HCT116 (cell line): ENCODE measurements at regions not wholly inside any gene's neighbourhood (a gene's known extent, or its start where the extent isn't known, plus 50 kb on each side); places are given as distances from the start of the nearest gene placed in this dataset.

Experiments
- CTCF ChIP-seq, 3 experiments: fragments of 200-600 bp in 1 of 3; sonication (generic) in 1 of 3; IDR thresholded peaks in 2 of 3; conservative IDR thresholded peaks in 1 of 3; 2 replicates each; pipeline ENCODE4 v1.5.1; 2012 to 2017; ENCODE audit warnings: low read depth in 2 of 3, low read length in 2 of 3, antibody characterized with exemption in 1 of 3, borderline replicate concordance in 1 of 3, control low read depth in 1 of 3, mild to moderate bottlenecking in 1 of 3, mixed read lengths in 1 of 3, mixed run types in 1 of 3, moderate library complexity in 1 of 3; ENCODE audit not compliant: insufficient read depth in 1 of 3
- JUND ChIP-seq: IDR thresholded peaks from 2 replicates; pipeline ENCODE4 v1.6.1; 2012
- POLR2A ChIP-seq: IDR thresholded peaks from 2 replicates; pipeline ENCODE4 v1.7.0; 2011; ENCODE audit warnings: borderline replicate concordance; ENCODE audit not compliant: insufficient read depth, insufficient read length; ENCODE audit errors: extremely low read depth
- POLR2AphosphoS5 ChIP-seq: IDR thresholded peaks from 2 replicates; pipeline ENCODE4 v1.6.1; 2011; ENCODE audit warnings: mild to moderate bottlenecking, low read depth, low read length, moderate library complexity
- RAD21 ChIP-seq: IDR thresholded peaks from 2 replicates; pipeline ENCODE4 v1.6.1; 2012; ENCODE audit warnings: low read depth, mild to moderate bottlenecking
- SIN3A ChIP-seq: IDR thresholded peaks from 2 replicates; pipeline ENCODE4 v1.6.1; 2012; ENCODE audit warnings: low read depth
- SP1 ChIP-seq: IDR thresholded peaks from 2 replicates; pipeline ENCODE4 v1.6.1; 2012; ENCODE audit warnings: low read depth
- TCF7L2 ChIP-seq: IDR thresholded peaks from 2 replicates; pipeline ENCODE4 v1.7.0; 2011; ENCODE audit warnings: borderline replicate concordance, inconsistent platforms; ENCODE audit not compliant: insufficient read depth, insufficient read length; ENCODE audit errors: extremely low read depth
- ZFX ChIP-seq: fragments of 450-650 bp; IDR thresholded peaks from 2 replicates; pipeline ENCODE4 v1.6.1; 2017
- ZNF274 ChIP-seq: fragments of 200-500 bp; sonication (Bioruptor generic); IDR thresholded peaks from 2 replicates; pipeline ENCODE4 v1.6.1; 2014; ENCODE audit warnings: mild to moderate bottlenecking, low read depth, low read length, inconsistent platforms
- TF ChIP-seq, protein P1 (sequence below): IDR thresholded peaks from 2 replicates; pipeline ENCODE4 v1.6.1; 2011; ENCODE audit warnings: mild to moderate bottlenecking, low read length, moderate library complexity; ENCODE audit not compliant: insufficient replicate concordance; ENCODE audit errors: extremely low read depth

GRCh38 chr4:187413564-187414358 is 581.8 kb upstream of the ZFP42 start:
- TF ChIP-seq ZNF274 (no peak), JUND (no peak), SP1 (no peak), POLR2A (no peak), ZFX (no peak), CTCF (IDR thresholded peaks at IDR 0.05 in 2 of 3, conservative IDR thresholded peaks at IDR 0.05 in 1 of 3; ENCODE audit: borderline replicate concordance in 1 of 3, insufficient read depth in 1 of 3, low read depth in 2 of 3, low read length in 2 of 3) (no peak), SIN3A (no peak), TCF7L2 (no peak), RAD21 (no peak), POLR2AphosphoS5 (no peak)
- TF ChIP-seq, protein P1, sequence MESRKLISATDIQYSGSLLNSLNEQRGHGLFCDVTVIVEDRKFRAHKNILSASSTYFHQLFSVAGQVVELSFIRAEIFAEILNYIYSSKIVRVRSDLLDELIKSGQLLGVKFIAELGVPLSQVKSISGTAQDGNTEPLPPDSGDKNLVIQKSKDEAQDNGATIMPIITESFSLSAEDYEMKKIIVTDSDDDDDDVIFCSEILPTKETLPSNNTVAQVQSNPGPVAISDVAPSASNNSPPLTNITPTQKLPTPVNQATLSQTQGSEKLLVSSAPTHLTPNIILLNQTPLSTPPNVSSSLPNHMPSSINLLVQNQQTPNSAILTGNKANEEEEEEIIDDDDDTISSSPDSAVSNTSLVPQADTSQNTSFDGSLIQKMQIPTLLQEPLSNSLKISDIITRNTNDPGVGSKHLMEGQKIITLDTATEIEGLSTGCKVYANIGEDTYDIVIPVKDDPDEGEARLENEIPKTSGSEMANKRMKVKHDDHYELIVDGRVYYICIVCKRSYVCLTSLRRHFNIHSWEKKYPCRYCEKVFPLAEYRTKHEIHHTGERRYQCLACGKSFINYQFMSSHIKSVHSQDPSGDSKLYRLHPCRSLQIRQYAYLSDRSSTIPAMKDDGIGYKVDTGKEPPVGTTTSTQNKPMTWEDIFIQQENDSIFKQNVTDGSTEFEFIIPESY, result no peak
